Fibroblast of lung (primary cell): ENCODE measurements at regions not wholly inside any gene's neighbourhood (a gene's known extent, or its start where the extent isn't known, plus 50 kb on each side); places are given as distances from the start of the nearest gene placed in this dataset.

ENCODE experiments used
- EZH2 ChIP-seq: IDR thresholded peaks from 2 replicates; pipeline ENCODE4 v1.5.1; 2012; ENCODE audit warnings: low read length, control low read depth, mild to moderate bottlenecking; ENCODE audit errors: missing control alignments
- TF ChIP-seq, protein P1 (sequence below), 2 donors: IDR thresholded peaks in 1 of 2; conservative IDR thresholded peaks in 1 of 2; 1 replicate in 1 of 2; 2 replicates in 1 of 2; pipeline ENCODE4 v1.5.1; 2011 to 2012; ENCODE audit warnings: low read length in 2 of 2, control low read depth in 1 of 2, inconsistent platforms in 1 of 2, low read depth in 1 of 2, mild to moderate bottlenecking in 1 of 2

DNA sequence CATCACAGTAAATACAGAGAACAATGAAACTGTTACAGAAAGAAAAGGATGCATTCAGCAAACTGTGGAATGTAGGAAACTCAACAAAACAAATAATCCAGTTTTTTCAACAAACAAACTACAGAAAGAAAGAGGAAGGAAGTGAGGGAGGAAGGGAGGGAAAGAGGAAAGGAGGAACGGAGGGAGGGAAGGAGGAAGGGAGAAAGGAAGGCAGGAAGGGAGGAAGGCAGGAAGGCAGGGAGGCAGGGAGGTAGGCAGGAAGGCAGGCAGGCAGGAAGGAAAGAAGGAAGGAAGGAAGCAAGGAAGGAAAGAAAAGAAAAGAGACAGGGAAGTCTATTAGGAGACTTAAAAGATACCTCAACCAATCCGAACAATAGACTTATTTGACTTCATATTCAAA, 135.7 kb downstream of the EFHB start:
- TF ChIP-seq, protein P1, sequence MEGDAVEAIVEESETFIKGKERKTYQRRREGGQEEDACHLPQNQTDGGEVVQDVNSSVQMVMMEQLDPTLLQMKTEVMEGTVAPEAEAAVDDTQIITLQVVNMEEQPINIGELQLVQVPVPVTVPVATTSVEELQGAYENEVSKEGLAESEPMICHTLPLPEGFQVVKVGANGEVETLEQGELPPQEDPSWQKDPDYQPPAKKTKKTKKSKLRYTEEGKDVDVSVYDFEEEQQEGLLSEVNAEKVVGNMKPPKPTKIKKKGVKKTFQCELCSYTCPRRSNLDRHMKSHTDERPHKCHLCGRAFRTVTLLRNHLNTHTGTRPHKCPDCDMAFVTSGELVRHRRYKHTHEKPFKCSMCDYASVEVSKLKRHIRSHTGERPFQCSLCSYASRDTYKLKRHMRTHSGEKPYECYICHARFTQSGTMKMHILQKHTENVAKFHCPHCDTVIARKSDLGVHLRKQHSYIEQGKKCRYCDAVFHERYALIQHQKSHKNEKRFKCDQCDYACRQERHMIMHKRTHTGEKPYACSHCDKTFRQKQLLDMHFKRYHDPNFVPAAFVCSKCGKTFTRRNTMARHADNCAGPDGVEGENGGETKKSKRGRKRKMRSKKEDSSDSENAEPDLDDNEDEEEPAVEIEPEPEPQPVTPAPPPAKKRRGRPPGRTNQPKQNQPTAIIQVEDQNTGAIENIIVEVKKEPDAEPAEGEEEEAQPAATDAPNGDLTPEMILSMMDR (conservative IDR thresholded peaks at IDR 0.05 in 1 of 2, IDR thresholded peaks at IDR 0.05 in 1 of 2; ENCODE audit: low read depth in 1 of 2, low read length in 2 of 2) = no peak
- TF ChIP-seq EZH2 = no peak
